ENCODE measurements at regions not wholly inside any gene's neighbourhood (a gene's known extent, or its start where the extent isn't known, plus 50 kb on each side); places are given as distances from the start of the nearest gene placed in this dataset.

DNA sequence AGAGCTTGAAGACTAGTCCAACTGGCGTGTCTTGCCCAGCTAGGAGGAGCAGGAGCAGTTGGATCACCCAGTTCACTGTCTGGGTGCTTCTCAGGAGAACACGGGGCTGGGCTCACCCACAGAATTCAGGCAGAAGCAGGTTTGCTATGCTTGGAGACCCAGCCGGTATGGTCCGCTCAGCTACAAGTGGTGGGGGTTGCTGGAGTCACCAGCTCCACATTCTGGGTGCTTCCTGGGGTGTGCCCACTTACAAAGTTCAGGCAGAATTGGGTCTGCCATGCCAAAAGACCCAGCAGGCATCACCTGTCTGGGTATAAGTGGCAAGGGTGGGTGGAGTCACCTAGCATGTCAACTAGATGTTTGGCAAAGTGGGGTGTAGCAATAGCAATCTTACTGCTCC, 1061.8 kb downstream of the PCDH19 start:
- TF ChIP-seq CBX2 (IDR thresholded peaks at IDR 0.05; ENCODE audit: borderline replicate concordance, low read depth) (no peak), EHMT2 (IDR thresholded peaks at IDR 0.05; ENCODE audit: low read depth) (no peak), HOXB13 (CRISPR knock-in tag; IDR thresholded peaks at IDR 0.05; ENCODE audit: low read depth) (no peak), CHD4 (IDR thresholded peaks at IDR 0.05; ENCODE audit: borderline replicate concordance) (no peak), POLR2A (IDR thresholded peaks at IDR 0.05; ENCODE audit: low read length) (no peak), RCOR1 (IDR thresholded peaks at IDR 0.05; ENCODE audit: low read depth, low read length) (no peak), FOXS1 (CRISPR knock-in tag; IDR thresholded peaks at IDR 0.05) (no peak), NPAS2 (CRISPR knock-in tag; IDR thresholded peaks at IDR 0.05; ENCODE audit: borderline replicate concordance) (no peak), TP53 (CRISPR knock-in tag; IDR thresholded peaks at IDR 0.05) (no peak), MAZ (IDR thresholded peaks at IDR 0.05; ENCODE audit: borderline replicate concordance, low read depth, low read length) (no peak), MAFK (IDR thresholded peaks at IDR 0.05; ENCODE audit: partially characterized antibody) (no peak)
- TF ChIP-seq, protein P1, sequence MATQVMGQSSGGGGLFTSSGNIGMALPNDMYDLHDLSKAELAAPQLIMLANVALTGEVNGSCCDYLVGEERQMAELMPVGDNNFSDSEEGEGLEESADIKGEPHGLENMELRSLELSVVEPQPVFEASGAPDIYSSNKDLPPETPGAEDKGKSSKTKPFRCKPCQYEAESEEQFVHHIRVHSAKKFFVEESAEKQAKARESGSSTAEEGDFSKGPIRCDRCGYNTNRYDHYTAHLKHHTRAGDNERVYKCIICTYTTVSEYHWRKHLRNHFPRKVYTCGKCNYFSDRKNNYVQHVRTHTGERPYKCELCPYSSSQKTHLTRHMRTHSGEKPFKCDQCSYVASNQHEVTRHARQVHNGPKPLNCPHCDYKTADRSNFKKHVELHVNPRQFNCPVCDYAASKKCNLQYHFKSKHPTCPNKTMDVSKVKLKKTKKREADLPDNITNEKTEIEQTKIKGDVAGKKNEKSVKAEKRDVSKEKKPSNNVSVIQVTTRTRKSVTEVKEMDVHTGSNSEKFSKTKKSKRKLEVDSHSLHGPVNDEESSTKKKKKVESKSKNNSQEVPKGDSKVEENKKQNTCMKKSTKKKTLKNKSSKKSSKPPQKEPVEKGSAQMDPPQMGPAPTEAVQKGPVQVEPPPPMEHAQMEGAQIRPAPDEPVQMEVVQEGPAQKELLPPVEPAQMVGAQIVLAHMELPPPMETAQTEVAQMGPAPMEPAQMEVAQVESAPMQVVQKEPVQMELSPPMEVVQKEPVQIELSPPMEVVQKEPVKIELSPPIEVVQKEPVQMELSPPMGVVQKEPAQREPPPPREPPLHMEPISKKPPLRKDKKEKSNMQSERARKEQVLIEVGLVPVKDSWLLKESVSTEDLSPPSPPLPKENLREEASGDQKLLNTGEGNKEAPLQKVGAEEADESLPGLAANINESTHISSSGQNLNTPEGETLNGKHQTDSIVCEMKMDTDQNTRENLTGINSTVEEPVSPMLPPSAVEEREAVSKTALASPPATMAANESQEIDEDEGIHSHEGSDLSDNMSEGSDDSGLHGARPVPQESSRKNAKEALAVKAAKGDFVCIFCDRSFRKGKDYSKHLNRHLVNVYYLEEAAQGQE (IDR thresholded peaks at IDR 0.05), result no peak
- TF ChIP-seq, protein P2, sequence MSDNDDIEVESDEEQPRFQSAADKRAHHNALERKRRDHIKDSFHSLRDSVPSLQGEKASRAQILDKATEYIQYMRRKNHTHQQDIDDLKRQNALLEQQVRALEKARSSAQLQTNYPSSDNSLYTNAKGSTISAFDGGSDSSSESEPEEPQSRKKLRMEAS (IDR thresholded peaks at IDR 0.05), result no peak
- TF ChIP-seq, protein P3, sequence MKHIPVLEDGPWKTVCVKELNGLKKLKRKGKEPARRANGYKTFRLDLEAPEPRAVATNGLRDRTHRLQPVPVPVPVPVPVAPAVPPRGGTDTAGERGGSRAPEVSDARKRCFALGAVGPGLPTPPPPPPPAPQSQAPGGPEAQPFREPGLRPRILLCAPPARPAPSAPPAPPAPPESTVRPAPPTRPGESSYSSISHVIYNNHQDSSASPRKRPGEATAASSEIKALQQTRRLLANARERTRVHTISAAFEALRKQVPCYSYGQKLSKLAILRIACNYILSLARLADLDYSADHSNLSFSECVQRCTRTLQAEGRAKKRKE (CRISPR knock-in tag; IDR thresholded peaks at IDR 0.05; ENCODE audit: low read depth), result no peak
- TF ChIP-seq, protein P4, sequence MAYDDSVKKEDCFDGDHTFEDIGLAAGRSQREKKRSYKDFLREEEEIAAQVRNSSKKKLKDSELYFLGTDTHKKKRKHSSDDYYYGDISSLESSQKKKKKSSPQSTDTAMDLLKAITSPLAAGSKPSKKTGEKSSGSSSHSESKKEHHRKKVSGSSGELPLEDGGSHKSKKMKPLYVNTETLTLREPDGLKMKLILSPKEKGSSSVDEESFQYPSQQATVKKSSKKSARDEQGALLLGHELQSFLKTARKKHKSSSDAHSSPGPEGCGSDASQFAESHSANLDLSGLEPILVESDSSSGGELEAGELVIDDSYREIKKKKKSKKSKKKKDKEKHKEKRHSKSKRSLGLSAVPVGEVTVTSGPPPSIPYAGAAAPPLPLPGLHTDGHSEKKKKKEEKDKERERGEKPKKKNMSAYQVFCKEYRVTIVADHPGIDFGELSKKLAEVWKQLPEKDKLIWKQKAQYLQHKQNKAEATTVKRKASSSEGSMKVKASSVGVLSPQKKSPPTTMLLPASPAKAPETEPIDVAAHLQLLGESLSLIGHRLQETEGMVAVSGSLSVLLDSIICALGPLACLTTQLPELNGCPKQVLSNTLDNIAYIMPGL (CRISPR knock-in tag; IDR thresholded peaks at IDR 0.05; ENCODE audit: borderline replicate concordance), result no peak
- TF ChIP-seq, protein P5, sequence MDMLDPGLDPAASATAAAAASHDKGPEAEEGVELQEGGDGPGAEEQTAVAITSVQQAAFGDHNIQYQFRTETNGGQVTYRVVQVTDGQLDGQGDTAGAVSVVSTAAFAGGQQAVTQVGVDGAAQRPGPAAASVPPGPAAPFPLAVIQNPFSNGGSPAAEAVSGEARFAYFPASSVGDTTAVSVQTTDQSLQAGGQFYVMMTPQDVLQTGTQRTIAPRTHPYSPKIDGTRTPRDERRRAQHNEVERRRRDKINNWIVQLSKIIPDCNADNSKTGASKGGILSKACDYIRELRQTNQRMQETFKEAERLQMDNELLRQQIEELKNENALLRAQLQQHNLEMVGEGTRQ (IDR thresholded peaks at IDR 0.05), result no peak
- FAIRE-seq (no peak), ATAC-seq (no peak), DNase-seq (ENCODE audit: low read depth in 1 of 2, low spot score in 1 of 2) (no peak)
- Histone ChIP-seq H3K4me2 (no peak overlapping the region), H3K9me3 (no peaks in the 10 kb centered on the region), H3K4me3 (no peak overlapping the region), H3K27ac (no peak overlapping the region), H3K4me1 (no peaks in the 10 kb centered on the region)
- CTCF ChIA-PET, result no interaction called here
- POLR2A ChIA-PET, result no interaction called here
- 0% methylated on average over 3 of the region's 4 CpGs for WGBS (ENCODE audit: missing lambda C conversion rate)

DNA sequence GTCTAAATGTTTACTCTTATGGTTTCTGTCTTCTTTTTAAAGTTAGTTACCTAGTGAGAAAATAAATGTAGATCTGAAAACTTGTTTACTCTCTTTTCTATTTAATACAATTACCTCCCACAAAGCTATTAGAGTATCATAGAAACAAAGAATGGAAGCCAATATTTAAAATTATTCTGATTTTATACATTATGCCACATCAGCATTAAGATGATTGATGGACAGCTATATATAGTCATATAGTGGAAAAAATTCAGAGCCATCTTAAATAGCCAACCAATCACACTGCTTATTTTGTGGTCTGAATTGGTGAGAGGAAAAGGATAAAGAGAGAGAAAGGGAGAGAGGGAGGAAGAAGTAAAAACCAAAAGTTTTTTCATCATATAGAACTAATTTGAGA, 1101.8 kb downstream of the PCDH19 start:
- ATAC-seq (no peak), DNase-seq (ENCODE audit: low read depth in 1 of 2, low spot score in 1 of 2) (no peak), FAIRE-seq (peak; percentile 13)
- H3K27ac ChIP-seq, result no peak overlapping the region
- TF ChIP-seq MAFK (IDR thresholded peaks at IDR 0.05; ENCODE audit: partially characterized antibody) (peak; percentile 41), TP53 (CRISPR knock-in tag; IDR thresholded peaks at IDR 0.05) (no peak)
- TF ChIP-seq, protein P6, sequence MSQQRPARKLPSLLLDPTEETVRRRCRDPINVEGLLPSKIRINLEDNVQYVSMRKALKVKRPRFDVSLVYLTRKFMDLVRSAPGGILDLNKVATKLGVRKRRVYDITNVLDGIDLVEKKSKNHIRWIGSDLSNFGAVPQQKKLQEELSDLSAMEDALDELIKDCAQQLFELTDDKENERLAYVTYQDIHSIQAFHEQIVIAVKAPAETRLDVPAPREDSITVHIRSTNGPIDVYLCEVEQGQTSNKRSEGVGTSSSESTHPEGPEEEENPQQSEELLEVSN (IDR thresholded peaks at IDR 0.05; ENCODE audit: borderline replicate concordance, low read depth), result no peak
- no peak overlapping the region for H3K4me3 ChIP-seq
- CTCF ChIA-PET, result interaction anchor here (0.7 to 1.2 kb wide), 2 partner anchors 14 to 1362 kb away, joined by 3 read pairs; no protein-coding TSS in a partner anchor
- POLR2A ChIA-PET, result no interaction called here
- no peak overlapping the region for H3K4me2 ChIP-seq
- H3K9me3 ChIP-seq, result no peaks in the 10 kb centered on the region
- H3K4me1 ChIP-seq, result no peaks in the 10 kb centered on the region

All from A549 (cell line).